NCI-H2196 treated with DMSO at 0.1 percent for 48 hours (cell line): ENCODE measurements at regions not wholly inside any gene's neighbourhood (a gene's known extent, or its start where the extent isn't known, plus 50 kb on each side); places are given as distances from the start of the nearest gene placed in this dataset.
"Not testable (repeated sequence)": the region's sequence is repeated elsewhere in the genome, so short reads cannot be mapped to it uniquely, and the experiment has no call there.

ENCODE experiments used
- DNase-seq: peaks from one replicate; lab custom pipeline; 2025; ENCODE audit not compliant: unreplicated experiment; lab: John Stamatoyannopoulos, UW

DNA sequence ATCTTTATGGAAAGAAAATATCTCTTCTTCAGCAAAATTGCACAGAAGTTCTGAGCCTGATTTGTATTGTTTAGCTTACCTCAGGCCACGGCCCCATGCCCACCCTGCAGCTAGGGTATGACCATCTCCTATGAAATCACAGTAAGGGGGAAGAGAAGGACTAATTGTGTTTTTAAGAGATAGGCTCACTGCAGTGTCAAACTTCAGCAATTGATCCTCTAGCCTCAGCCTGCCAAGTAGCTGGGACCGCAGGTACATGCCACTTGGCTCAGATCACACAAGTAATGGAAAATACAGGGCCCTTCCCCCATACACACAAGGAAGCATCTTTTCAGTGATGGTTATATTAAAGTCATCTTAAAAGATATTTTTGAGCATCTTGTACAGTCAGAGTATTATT, 60.0 kb downstream of the DMAC1 start:
- no peak for DNase-seq

DNA sequence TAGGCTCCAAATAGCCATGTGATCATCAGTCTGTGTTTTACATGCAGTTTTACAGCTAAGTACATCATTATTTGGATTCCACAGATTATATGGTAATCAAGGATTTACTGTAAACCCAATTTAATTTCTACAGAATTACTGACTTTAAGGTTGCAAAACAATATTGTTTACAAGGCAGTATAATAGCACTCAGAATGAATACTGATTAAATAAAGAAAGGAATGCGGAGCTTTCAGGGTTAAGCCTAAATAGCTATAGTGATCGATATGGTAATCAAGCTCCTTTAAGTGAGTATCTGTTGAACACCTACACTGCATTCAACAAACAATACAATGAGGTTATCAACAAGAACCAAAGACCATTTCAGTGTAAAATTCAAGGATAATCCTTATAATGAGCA, 64.3 kb downstream of the DMAC1 start:
- DNase-seq, result no peak

DNA sequence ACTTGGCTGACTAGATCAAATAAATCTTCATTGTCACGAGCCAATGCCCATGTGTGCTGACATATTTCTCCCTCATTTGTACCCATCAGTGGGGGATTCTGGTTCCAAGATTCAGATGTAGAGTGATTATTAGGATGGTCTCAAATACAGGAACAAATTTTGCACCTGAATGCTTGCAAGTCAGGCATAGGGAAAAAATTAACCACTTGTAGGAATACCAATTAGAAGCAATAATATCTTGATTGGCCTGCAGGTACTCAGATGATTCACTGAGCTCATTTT, 69.5 kb downstream of the DMAC1 start:
- no peak for DNase-seq

DNA sequence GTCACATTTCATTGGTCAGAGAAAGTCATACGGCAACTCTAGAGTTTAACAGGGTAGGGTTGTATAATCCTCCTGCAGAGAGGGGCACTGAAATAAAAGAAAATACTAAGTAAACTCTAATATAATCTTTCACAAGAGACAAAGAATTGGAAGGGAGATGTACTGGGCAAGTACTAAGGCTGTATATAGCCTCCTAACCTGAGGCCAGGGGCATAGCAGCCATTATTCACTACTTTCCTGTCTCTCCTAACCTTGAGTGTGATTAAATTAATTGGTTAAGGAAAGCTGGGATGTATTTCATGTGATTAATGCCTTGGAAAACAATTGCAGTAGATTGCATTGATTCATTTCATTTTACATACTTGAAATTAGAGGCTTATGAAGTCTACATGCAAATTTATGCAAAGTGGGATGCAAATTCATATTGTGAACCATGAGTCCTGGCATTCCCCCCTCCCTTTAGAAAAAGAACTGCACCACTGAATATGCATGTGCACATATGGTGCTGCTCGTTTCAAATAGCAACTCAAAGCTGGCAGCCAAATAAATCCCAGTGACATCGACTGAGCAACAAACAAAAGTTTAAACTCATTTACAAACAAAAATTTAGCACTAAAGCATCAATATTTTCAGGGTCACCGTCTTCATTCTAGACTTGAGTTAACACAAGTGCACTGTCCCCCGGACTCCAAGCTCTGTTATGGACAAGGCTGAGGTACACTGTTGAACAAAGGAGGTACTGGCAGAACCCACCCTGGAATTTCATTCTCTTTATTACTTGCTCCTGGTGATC, 70.0 kb downstream of the DMAC1 start:
- no peak for DNase-seq

DNA sequence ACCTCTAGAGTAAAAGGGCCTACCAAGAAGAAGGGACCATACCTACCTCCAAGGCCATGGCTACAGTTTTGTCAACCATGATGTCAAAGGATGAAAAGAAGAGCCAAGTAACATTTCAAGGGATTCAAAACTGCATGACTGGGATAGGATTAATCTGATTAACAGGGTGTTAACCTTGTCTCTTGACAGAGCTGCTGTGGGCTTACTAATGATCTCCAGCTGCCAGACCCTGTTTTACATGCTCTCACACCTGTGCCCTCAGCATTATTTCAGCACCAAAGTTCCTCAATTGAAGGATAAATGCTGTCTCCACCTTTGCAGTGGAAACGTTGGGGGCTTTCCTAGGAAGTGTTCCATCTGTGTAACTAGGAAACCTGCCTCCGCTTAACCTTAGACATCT, 78.3 kb downstream of the DMAC1 start:
- no peak for DNase-seq

DNA sequence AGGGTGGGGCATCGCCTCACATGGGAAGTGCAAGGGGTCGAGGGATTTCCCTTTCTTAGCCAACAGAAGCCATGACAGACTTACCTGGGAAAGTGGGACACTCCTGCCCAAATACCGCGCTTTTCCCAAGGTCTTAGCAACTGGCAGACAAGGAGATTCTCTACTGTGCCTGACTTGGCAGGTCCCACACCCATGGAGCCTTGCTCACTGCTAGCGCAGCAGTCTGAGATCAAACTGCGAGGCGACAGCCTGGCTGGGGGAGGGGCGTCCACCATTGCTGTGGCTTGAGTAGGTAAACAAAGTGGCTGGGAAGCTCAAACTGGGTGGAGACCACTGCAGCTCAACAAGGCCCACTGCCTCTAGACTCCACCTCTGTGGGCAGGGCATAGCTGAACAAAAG, 86.5 kb downstream of the DMAC1 start:
- DNase-seq, result not testable (repeated sequence)

DNA sequence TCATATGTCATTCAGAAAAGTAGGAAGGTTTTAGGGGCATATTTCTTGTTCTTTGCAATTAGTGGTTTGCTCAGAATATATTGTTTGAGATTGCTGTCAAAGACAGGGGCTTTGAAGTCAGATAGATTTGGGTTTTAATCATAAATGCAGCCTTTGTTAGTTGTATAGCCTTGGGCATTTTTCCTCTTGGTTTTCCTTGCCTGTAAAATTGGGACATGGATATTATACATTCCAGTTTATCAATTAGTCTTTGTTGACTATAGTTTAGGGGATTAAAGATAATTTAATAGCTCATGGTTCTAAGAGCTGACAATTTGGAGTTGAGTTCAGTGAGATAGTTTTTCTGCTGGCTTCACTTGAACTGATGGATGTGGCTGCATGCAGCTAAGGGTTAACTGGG, 88.9 kb downstream of the DMAC1 start:
- no peak for DNase-seq

DNA sequence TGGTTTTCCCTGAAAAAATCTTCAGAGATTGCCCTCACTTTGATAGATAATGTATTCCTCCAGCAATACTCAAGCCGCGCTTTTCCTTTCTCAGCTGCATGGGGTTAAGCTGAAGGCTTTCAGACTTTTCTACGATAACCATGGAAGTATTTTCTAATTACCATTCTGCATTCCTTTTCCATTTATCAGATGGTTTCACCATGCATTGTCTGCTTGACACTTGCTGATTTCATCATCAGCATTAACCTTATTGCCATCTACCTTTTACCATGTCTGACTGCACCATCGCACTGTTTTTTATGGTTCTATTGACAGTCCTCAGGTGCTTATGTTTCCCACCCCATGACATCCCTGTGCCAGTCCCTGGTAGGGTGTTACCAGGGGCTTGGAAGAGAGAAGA, 91.6 kb downstream of the DMAC1 start:
- no peak for DNase-seq

DNA sequence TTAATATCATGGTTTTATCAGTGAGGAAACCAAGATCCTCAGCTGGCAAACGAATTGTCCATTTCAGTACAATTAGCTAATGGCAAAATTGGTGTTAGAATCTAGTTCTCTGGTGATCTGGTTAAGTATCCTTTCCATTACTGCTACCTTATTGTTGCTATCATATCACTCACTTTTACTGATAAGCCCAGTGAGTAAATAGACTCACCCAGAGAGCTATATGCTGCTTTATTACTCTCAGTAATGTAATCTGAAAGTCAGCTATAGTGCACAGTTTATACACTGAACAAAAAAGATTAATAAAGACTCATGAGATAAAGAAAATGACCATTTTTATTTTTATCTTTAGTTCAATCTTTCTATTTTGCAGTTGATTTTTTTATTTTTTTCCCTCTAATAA, 95.0 kb downstream of the DMAC1 start:
- no peak for DNase-seq

DNA sequence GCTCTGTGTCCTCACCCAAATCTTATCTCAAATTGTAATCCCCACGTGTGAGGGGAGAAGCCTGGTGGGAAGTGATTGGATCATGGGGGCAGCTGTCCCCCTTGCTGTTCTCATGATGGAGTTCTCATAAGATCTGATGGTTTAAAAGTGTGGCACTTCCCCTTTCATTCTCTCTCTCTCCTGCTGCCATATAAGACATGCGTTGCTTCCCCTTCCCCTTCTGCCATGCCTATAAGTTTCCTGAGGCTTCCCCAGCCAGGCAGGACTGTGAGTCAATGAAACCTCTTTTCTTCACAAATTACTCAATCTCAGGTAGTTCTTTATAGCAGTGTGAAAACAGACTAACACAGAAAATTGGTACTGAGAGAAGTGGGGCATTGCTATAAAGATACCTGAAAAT, 107.7 kb downstream of the DMAC1 start:
- no peak for DNase-seq

DNA sequence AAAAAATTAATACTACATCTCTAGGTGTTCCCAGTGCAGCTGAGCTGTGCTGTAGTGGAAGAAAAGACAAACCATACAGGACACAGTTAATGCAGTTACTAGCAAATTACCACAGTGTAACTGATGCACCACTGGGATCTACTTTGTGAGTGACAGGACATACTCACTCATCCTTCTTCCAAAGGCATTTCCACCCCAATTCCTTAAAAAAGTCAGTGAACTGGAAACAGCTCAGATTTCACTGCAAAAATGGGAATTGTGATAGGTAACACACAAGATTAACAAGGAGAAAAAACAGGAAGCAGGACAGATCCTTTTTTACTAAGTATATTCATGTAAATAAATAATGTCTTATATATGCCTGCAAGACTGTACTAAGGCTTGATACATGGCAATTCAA, 109.6 kb downstream of the DMAC1 start:
- no peak for DNase-seq

DNA sequence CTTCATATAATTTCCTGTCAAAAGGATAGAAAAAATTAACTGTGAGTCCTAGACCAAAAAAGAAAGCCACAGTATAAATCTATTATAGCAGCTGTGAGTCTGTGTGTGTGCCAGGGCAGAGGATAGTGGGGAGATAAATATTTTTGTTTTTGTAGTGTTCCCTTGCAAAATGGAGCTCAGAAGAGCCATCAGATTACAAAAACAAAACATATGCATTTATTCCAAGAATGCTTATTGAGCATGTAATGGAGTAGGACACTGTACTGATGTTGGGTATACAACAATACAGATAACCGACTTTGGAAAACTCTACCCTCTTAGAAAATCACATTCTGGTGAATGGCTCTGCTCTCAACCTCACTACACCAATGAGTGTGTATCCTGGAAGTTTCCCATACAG, 111.0 kb downstream of the DMAC1 start:
- no peak for DNase-seq

DNA sequence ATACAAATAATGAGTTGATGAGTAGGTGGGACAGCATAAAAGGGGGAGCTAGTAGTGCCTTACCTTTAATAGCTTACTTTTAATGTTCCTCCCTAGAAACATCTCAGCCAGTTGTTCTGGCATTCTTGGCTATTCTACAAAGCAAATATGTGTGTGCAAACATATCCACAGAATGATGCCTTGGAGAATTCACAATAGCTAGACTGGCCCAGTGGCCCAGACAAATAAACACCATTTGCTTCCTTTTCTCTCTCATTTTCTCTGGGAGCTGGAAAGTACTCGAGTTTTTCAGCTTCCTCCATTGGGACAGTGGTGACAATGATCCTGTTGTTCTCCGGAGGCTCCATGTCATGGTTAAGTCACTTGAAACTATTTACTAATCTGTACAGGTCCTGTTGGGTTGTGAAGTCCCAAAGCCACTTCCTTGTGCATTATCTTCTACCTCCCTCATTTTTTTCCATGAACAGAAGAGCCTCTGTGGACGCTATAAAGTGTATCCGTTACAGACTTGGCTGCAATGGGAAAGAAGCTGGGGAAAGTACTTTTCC, 122.9 kb downstream of the DMAC1 start:
- DNase-seq, result no peak

DNA sequence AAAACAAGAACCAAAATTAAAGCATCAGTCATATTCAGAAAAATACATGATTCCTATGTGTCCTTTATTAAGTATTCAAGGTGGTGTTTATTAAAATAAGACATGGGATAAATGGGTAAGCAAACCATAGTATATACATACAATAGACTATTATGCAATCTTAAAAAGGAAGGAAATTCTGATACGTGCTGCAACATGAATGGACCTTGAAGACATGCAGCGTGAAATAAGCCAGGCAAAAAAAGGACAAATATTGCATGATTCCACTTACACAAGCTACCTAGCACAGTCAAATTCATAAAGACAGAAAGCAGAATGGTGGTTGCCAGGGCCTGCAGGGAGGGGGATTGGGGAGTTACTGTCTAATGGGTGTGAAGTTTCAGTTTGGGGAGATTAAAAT, 127.7 kb downstream of the DMAC1 start:
- DNase-seq, result no peak

DNA sequence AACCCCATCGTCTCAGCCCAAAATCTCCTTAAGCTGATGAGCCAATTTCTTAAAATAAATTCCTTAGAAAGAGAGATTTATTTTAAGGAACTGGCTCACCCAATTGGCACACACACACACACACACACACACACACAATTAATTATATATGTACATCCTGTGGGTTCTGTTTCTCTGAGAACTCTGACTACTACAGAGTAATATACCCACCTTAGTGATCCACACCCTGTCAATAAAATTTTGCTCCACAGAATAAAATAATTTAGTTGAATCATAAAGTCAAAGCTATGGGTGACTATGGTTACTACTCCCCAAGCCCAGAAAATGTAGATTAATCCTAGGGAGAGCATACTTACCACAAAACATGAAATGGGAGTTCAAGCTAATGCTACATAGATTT, 131.0 kb downstream of the DMAC1 start:
- no peak for DNase-seq

DNA sequence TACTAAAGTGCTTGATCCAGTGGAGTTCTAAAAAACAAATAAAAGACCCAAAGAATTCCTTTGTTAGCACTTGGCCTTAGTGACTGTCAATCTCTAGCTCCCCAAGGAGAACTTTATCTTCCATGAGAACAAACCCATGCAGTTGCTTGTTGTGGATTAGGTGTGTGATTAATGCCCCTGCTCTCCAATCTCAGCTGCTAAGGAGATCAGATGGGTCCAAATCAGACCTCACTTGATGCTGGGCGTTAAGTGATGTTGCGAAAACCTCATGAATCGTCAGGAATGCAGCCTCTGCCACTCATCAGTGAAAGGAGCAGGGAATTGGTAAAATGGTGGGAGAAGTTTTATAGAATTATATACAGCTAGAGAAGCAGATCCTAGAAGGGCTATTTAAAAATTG, 133.7 kb downstream of the DMAC1 start:
- no peak for DNase-seq

DNA sequence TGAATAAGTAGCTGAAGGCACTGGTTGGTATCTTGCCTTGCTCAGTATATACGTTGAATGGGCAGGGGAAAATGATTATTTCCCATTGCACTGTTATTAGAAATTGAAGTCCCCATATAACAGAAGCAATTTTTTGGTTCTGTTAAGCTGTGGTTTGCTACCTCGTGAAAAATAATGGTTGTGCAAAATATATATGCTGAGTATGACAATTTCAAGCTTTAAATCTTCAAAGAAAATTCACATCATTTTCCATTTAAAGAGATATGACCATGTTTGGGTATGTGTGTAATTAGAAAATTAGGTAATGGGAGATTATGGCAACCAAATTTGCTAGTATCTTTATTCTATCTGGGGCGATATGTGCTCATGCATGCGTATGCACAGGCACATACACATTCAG, 139.8 kb downstream of the DMAC1 start:
- no peak for DNase-seq

DNA sequence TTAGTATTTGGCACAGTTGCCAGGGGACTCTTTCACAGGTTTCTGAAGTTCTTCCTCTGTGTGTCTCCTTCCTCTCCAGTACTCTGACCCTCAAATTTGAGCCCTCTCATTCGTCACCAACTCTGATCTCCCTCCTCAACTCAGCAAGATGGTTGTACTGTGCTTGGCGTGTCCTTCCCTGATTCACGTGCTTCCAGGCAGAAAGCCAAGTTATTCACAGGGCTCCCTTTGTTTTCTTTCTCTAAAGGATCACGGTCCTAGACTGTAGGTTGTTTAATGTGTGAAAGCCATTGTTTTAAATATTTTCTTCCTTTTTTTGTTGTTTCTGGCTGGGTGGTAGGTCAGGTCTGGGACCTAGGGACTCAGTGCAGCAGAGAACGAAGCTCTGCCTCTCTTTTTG, 142.9 kb downstream of the DMAC1 start:
- DNase-seq, result no peak

DNA sequence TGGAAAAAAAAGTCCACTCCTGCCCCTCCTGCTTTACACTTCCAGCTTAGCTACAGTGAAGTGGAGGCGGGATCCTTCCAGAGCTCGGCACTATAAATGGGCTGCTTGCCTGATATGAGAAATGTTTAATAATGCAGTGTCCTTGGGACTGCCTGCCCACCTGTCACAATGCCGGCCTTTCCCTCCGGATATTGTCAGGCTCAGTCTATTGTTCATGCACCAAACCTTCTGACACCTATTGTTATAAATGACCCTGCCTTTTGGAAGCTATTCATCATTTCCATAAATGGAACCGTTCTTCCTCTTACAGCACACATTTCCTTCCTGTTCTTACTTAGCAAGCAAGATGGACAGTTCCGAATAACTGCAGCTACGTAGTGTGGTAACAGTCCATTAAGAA, 146.3 kb downstream of the DMAC1 start:
- no peak for DNase-seq

DNA sequence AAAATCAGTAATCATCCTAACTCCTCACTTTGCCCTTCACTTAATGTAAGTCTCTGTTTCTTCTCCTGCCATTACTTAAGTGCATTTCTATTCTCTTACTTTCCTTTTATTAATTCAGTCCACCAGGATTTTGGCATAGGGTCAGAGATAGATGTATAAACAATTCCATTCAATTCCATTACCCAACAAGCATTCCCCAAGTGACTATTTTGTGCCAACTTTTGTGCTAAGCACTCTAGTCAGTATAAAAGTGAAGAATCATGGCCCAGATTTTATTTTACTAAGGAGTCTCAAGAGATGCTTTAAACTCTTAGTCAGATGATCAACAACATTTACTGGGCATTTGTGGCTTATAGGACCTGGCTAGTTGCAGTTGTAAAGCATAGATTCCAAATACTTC, 159.3 kb downstream of the DMAC1 start:
- DNase-seq, result no peak

DNA sequence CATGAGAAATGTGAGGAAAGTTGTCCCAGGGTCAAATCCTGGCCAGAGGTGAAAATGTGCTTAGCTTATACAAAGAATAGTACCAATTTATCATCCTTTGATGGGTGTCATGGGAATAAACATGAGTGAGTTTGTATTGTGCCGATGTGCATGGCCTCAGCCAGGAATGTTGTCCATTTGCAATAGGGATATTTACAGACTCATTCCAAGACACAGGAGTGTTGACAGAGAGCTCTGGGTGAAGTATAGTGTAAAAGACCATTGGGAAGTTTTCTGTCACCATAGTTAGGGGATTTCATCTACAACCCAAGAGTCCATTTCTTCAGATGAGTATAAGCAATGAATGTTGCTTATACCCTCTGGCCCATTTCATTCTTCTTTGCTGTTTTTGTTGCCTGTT, 160.1 kb downstream of the DMAC1 start:
- DNase-seq, result no peak

DNA sequence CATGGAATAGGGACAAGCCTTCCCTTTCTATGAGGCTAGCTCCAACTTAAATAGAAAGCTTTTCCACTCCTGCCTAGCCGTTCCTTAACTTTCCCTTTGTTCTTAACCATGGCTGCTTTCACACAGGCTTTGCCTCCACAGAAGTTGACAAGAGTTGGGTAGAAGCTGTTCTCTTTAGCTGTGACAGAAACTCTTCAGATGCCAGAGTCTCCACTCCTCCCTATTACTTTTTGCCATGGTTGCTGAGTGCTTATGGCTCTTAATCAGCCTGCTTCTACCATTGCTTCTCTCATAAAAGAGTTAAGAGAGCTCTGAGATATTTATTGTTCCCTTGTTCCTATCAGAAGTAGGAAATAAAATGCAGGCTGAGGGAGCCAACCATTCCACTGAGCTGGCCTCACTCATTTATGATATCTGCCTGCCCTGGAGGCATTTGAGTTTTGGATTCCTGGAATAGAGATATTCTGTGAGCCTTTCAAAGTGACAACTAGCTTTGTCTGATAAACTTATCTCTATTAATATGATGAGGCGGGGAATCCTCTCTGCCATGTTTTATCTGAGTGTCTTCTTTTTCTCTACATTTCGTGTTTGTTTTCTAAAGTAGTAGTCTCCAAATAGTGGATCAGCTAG, 162.6 kb downstream of the DMAC1 start:
- no peak for DNase-seq

DNA sequence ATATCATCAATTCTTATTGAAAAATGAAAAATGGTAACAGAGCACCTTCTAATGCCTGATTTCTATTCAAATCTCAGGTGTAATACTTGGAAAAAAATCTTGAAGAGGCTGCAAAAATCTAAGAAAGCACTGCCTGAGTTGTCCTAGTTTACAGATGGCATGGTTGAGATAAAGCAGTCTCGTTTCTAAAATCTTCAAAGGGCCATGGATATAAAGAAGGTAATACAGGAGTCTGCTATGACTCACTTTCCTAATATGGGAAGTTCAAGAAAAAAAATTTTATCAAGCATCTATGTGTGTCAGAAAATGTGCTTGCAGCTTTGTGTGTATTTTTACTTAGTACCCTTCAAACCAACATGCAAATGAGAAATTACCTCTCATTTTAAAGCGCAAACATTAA, 163.3 kb downstream of the DMAC1 start:
- DNase-seq, result no peak
